Tibial nerve (tissue), 4 donors: ENCODE measurements at regions not wholly inside any gene's neighbourhood (a gene's known extent, or its start where the extent isn't known, plus 50 kb on each side); places are given as distances from the start of the nearest gene placed in this dataset.

Experiments used
- CTCF ChIP-seq, 5 experiments: fragments of 200-600 bp in 3 of 5; fragments of 450-650 bp in 2 of 5; sonication (generic) in 3 of 5; IDR thresholded peaks; one replicate each; pipeline ENCODE4 v1.5.1; 2016 to 2019; ENCODE audit warnings: antibody characterized with exemption in 5 of 5, mild to moderate bottlenecking in 3 of 5, moderate library complexity in 2 of 5
- EP300 ChIP-seq, 2 donors: sonication (generic); formaldehyde crosslinking; IDR thresholded peaks; one replicate each; pipeline ENCODE4 v1.6.1; 2017; ENCODE audit warnings: antibody characterized with exemption in 2 of 2, mild to moderate bottlenecking in 1 of 2
- POLR2A ChIP-seq, 2 donors: fragments of 450-650 bp; IDR thresholded peaks; one replicate each; pipeline ENCODE4 v1.6.1; 2017; ENCODE audit warnings: antibody characterized with exemption in 2 of 2, mild to moderate bottlenecking in 2 of 2, moderate library complexity in 2 of 2

- no peak for TF ChIP-seq CTCF (IDR thresholded peaks at IDR 0.05)
- no peak for TF ChIP-seq EP300 (IDR thresholded peaks at IDR 0.05)
- no peak for TF ChIP-seq POLR2A (IDR thresholded peaks at IDR 0.05)
Observed at GRCh38 chr5:32520972-32521371, 64.4 kb upstream of the SUB1 start.
